GM12892 (cell line): ENCODE measurements at regions not wholly inside any gene's neighbourhood (a gene's known extent, or its start where the extent isn't known, plus 50 kb on each side); places are given as distances from the start of the nearest gene placed in this dataset.

Experiments
- POLR2A ChIP-seq: IDR thresholded peaks from 2 replicates; pipeline ENCODE4 v1.6.1; 2011; ENCODE audit warnings: low read depth, low read length, control low read depth
- POLR2AphosphoS5 ChIP-seq: IDR thresholded peaks from 2 replicates; pipeline ENCODE4 v1.6.1; 2011; ENCODE audit warnings: low read depth, low read length, control low read depth

GRCh38 chr17:31740611-31741082 lies 118.4 kb downstream of the COPRS start:
- TF ChIP-seq POLR2A (no peak), POLR2AphosphoS5 (no peak)
